GM21423 (cell line): ENCODE measurements at regions not wholly inside any gene's neighbourhood (a gene's known extent, or its start where the extent isn't known, plus 50 kb on each side); places are given as distances from the start of the nearest gene placed in this dataset.
"Not testable (repeated sequence)": the region's sequence is repeated elsewhere in the genome, so short reads cannot be mapped to it uniquely, and the experiment has no call there.

Source experiments
- ATAC-seq: cut with Tn5 transposase; IDR thresholded peaks from one replicate; pipeline ENCODE4 v1.9.1; 2021; ENCODE audit warnings: mild to moderate bottlenecking, moderate library complexity; ENCODE audit not compliant: unreplicated experiment

GRCh38 chr6:134619789-134620188 is 301.9 kb upstream of the SGK1 start:
- ATAC-seq, result no peak

- ATAC-seq, result no peak
Observed at GRCh38 chr6:134619077-134619476, 301.2 kb upstream of the SGK1 start.

- ATAC-seq, result no peak
Observed at GRCh38 chr6:134614606-134615485, 296.9 kb upstream of the SGK1 start.

- ATAC-seq, result not testable (repeated sequence)
Observed at GRCh38 chr6:134612128-134612527, 294.2 kb upstream of the SGK1 start.

- no peak for ATAC-seq
Observed at GRCh38 chr6:134610411-134610810, 292.5 kb upstream of the SGK1 start.

- no peak for ATAC-seq
Observed at GRCh38 chr6:134609716-134610261, 291.9 kb upstream of the SGK1 start.

GRCh38 chr6:134607411-134607810 is 289.5 kb upstream of the SGK1 start:
- no peak for ATAC-seq

- ATAC-seq, result no peak
Observed at GRCh38 chr6:134605034-134605433, 287.1 kb upstream of the SGK1 start.

GRCh38 chr6:134604014-134604676 is 286.2 kb upstream of the SGK1 start:
- no peak for ATAC-seq

- no peak for ATAC-seq
Observed at GRCh38 chr6:134603561-134603960, 285.6 kb upstream of the SGK1 start.

GRCh38 chr6:134602123-134602522 is 284.2 kb upstream of the SGK1 start:
- no peak for ATAC-seq

GRCh38 chr6:134600671-134601070 is 282.8 kb upstream of the SGK1 start:
- ATAC-seq, result no peak

GRCh38 chr6:134599079-134599478 is 281.2 kb upstream of the SGK1 start:
- ATAC-seq, result no peak

- ATAC-seq, result no peak
Observed at GRCh38 chr6:134596191-134596590, 278.3 kb upstream of the SGK1 start.

GRCh38 chr6:134594881-134595280 is 277.0 kb upstream of the SGK1 start:
- ATAC-seq, result no peak

- no peak for ATAC-seq
Observed at GRCh38 chr6:134593887-134594286, 276.0 kb upstream of the SGK1 start.

- ATAC-seq, result no peak
Observed at GRCh38 chr6:134593442-134593841, 275.5 kb upstream of the SGK1 start.

GRCh38 chr6:134593024-134593423 is 275.1 kb upstream of the SGK1 start:
- no peak for ATAC-seq

GRCh38 chr6:134590449-134590848 is 272.5 kb upstream of the SGK1 start:
- ATAC-seq, result no peak

- ATAC-seq, result no peak
Observed at GRCh38 chr6:134590004-134590403, 272.1 kb upstream of the SGK1 start.

- ATAC-seq, result no peak
Observed at GRCh38 chr6:134589512-134589911, 271.6 kb upstream of the SGK1 start.

GRCh38 chr6:134588267-134588666 is 270.4 kb upstream of the SGK1 start:
- ATAC-seq, result no peak
